ENCODE measurements at regions not wholly inside any gene's neighbourhood (a gene's known extent, or its start where the extent isn't known, plus 50 kb on each side); places are given as distances from the start of the nearest gene placed in this dataset.

- TF ChIP-seq CTCF (IDR thresholded peaks at IDR 0.05; ENCODE audit: poor library complexity, severe bottlenecking) (no peak), RAD21 (conservative IDR thresholded peaks at IDR 0.05) (no peak), EZH2 (IDR thresholded peaks at IDR 0.05; ENCODE audit: borderline replicate concordance, insufficient read depth, low read length, poor library complexity, severe bottlenecking) (no peak), EP300 (conservative IDR thresholded peaks at IDR 0.05; ENCODE audit: poor library complexity, severe bottlenecking) (no peak), POLR2AphosphoS5 (IDR thresholded peaks at IDR 0.05) (no peak), TAF1 (IDR thresholded peaks at IDR 0.05; ENCODE audit: low read depth) (no peak), MXI1 (conservative IDR thresholded peaks at IDR 0.05; ENCODE audit: poor library complexity, severe bottlenecking) (no peak), REST (IDR thresholded peaks at IDR 0.05; ENCODE audit: borderline replicate concordance) (no peak), SMC3 (conservative IDR thresholded peaks at IDR 0.05; ENCODE audit: poor library complexity) (no peak)
Observed at GRCh38 chr6:4382362-4382853, 247.0 kb upstream of the ECI2 start.
